Cardiac septum (tissue), 1 donor: ENCODE measurements at regions not wholly inside any gene's neighbourhood (a gene's known extent, or its start where the extent isn't known, plus 50 kb on each side); places are given as distances from the start of the nearest gene placed in this dataset.
"Not testable (repeated sequence)": the region's sequence is repeated elsewhere in the genome, so short reads cannot be mapped to it uniquely, and the experiment has no call there.

Source experiments
- DNase-seq: peaks from one replicate; pipeline ENCODE4 v3.0.0-alpha.2; 2020; ENCODE audit warnings: low spot score
- intact Hi-C: fragments of 100-400 bp; cut with DNase I; formaldehyde crosslinking; loops from one replicate; pipeline ENCODE4 v1.14.0; 2022
- donor health status: DM: no; HTN: no; CAD: no.

DNA sequence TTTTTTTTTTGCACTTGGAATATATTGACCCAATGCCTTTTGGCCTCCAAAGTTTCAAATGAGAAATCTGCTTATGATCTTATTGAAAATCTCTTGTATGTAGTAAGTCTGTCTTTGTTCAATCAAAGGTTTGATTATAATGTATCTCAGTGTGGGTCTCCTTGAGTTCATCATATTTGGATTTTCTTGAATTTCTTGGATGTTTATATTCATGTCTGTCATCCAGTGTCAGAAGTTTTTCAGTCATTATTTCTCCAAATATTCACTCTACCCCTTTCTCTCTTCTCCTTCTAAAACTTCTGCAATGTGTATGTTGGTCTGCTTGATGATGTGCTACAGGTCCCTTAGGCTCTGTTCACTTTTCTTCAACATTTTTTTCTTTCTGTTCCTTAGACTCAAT, 95.9 kb upstream of the PTPRK start:
- DNase-seq = no peak
- intact Hi-C loops = no loop called here

DNA sequence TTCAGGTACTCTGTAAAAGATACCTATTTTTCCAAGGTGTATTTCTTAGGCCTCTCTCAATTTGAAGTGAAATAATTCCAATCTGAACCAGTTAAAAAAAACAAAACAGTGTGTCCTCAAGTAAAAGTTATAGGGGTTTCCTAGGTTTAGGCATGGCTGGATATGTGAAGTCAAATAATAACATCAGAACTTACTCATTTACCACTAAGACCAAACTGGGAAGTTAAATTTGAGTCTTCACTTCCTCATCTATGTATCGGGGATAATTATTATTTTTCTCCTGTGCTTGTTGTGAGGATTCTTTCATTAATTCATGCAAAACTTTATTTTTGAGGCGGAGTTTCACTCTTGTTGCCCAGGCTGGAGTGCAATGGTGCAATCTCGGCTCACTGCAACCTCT, 86.2 kb upstream of the PTPRK start:
- intact Hi-C loops = no loop called here
- no peak for DNase-seq

DNA sequence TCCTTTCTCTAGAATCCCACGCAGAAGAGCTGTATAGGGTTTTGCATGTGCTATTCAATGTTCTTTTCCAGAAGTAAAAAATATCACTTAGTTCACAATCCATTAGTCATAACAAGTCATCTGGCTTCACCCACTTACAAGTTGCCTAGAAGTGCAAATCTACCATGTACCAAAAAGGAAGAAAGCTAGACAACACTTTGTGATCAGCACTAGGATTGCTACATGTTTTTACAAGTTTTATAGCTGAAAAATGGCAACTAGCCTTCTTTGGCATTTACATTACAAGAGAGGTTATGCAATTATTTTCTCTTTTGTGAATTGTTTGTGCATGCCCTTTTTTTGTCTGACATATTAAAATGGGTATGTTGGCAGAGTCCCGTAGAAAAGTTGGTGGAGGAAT, 85.6 kb upstream of the PTPRK start:
- no peak for DNase-seq
- intact Hi-C loops = no loop called here

DNA sequence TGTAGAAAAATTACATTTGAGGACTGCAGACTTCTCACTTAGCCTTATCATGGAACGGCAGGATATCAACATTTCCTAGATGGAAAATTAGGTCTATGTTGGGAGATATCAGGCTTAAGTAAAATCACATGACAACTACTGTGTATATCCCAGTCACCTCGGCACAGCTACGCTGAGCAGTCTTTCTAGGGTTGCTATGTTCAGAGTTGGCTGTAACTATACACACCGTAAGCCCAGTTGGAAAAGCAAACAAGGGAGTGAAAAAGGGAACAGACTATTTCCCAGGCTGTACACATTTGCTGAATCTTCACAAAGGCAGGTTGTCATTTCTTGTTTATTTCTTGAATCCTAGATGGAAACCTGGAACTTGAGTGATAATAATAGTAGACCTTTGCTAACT, 80.7 kb upstream of the PTPRK start:
- DNase-seq = no peak
- intact Hi-C loops = no loop called here

DNA sequence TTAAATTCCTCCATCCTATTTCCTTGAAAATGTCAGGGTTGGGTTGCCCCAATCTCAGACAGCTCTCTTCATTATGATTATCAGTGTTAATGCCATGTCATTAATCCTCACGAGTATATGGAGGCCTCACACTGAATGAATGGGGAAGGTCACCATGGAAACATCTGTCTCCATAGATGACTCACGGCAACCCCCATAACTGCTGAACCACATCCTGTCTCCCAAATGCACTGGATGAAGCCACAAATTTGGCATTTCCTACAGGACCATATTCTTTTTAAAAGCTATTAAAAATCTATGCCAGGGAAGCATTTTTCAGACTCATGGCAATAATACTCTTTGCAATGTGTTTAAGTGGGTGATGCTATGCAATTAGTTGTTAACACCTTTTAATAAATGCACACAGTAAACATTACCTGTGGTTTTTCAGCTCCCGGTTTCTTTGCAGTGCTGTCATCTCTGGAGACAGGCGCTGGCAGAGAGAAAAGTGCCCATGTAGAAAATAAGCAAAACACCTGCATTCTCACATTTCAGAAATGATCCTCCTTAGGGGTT, 80.1 kb upstream of the PTPRK start:
- DNase-seq = no peak
- intact Hi-C loops = no loop called here

DNA sequence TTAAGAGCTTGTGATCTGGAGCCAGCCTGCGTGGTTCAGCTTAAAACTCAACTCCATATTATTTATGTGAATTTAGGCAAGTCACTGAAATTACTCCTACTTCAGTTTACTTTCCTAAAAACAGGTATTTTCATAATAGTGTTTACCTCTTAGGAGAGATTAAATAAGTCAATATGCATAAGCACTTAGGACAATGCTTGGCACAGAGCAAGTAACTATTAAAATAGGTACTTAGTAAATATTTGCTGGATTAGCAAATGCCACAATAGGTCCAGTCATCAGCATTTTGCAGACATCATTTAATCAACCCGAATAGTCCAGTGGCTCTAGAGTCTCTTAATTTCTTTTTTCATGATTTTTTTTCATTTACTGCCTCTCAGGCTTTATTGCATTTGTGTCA, 78.6 kb upstream of the PTPRK start:
- intact Hi-C loops = no loop called here
- no peak for DNase-seq

DNA sequence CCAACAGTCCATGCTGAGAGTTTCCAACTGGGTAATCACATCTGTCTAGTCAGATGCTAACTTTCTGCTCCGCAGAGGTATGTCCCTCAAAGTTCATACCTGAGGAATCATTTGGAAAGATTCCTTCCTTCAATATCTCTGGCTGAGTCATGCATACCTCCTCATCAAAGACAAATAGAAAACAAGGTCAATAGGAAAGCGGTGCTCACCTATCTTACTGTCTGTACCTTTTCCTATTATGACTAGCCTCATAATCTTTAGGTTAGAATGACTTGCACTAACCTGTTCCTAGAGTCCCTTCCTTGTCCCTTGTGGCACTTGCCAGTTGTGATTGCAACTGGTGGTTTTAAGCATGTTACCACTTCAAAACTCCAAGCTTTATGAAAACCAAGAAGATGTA, 78.2 kb upstream of the PTPRK start:
- intact Hi-C loops = no loop called here
- no peak for DNase-seq

DNA sequence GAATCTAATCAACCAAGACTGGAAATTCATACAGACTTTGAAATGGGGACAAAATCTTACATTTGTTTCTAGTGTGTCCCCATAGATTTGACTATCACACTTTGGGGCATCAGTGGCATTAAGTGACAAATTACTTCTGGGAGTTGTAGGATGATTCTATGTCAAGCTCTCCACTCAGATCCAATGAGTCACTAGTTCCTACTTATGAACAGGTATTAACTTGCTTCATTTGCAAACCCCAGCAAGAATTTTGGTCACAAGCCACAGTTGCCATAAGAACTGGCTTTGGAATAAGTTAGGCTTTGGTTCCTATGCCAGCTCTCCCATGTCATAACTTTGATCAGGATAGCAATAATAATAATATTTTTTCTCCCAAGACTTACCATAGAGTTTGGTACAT, 77.6 kb upstream of the PTPRK start:
- DNase-seq = no peak
- intact Hi-C loops = no loop called here

DNA sequence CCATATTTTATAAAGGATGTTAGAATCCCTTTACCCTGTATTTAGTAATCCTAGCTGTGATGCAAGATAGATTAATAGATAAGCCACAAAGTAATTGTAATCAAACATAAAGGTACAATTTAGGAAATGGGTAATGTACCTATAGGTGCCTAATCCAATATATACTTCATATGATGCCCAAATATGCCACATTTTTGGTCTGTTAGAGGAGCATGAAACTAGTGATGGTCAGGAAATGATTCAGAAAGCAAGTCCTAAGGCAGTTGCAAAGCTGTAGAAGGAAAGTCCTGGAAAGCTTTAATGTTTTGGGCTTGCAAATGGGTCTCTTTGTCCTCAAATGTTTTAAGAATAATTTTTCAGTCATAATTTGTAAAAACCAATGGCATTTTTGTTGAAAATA, 76.6 kb upstream of the PTPRK start:
- no peak for DNase-seq
- intact Hi-C loops = no loop called here

DNA sequence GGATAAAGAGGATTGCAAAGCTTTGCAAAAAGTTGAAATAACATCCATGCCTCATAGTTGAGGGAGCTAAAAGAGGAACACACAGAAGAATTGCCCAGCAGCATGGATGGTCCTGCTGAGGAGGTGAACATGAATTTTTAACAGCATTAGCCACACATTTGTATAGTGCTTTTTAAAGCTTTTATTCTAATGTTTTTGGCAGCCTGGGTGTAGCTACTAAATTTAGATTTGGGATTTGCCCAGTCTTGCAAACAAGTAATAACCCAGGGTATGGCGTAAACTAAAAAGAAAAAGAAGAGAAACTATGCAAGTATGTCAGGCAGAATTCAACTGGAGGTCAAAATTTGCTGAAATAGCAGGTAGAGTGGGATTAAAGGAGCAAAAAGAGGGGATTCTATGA, 75.1 kb upstream of the PTPRK start:
- no peak for DNase-seq
- intact Hi-C loops = no loop called here

DNA sequence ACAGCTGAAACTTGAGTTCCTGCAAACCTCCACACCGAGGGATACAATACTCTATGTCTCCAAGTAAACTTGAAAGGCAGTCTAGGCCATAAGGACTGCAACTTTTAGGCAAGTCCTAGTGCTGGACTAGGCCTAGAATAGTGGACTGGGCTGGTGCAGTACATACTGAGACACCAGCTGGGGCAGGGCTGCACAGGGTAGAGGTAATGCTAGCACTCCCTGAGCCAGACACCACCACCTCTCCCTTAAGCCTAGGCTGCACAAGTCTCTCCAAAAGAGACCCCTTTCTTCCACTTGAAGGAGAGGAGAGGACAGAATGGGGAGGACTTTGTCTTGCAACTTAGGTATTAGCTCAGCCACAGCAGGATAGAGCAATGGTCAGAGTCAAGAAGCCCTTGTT, 65.7 kb upstream of the PTPRK start:
- no peak for DNase-seq
- intact Hi-C loops = no loop called here

DNA sequence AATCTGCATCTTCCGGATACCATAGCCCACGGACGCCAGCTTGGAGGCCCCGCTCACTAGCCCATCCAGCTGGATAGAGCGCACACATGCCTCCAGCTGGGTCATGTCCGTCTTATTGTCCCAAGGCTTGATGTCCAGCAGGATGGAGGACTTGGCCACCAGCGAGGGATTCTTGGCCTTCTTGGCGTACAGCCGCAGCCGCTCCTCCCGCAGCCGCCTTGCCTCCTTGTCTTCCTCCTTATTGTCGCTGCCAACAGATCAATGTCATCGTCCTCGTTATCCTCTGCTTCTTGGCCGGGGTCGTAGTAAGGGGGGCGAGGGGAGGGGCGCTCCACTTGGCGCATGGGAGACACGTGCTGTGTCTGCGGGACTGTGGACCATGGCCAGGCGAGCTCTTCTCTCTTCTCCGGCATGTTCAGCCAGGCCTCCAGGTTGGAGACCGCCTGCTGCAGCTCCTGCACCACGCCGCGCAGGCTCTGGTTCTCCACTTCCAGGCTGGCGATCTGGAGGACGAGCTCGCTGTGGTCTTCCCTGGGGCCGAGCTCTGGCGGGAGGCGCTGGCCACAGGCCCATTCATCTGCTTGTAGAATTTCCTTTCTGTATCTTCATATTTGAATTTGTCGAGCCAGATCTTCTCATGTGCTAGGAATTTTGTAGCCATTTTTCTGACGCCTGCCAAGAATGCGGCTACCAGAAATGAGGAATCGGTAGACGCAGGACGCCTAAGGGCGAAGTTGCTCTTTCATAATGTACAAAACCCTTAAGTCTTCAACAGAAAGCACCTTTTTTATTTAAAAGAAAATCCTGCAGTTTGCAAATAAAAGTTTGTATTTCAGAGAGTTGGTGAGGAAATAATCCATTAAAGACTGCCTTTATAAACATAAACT, 60.1 kb upstream of the PTPRK start:
- no peak for DNase-seq
- intact Hi-C loops = no loop called here

DNA sequence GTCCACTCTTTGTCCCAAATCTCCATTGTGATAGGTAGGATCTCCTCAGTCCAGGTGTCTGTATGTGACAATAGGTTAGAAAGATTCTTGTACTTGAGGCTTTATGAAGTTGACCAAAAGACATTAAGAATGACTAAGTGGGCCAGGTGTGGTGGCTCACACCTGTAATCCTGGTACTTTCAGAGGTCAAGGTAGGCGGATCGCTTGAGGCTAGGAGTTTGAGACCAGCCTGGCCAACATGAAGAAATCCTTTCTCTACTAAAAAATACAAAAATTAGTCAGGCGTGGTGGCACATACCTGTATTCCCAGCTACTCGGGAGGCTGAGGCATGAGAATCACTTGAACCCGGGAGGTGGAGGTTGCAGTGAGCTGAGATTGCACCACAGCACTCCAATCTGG, 54.9 kb upstream of the PTPRK start:
- DNase-seq, intact Hi-C loops: not testable (repeated sequence)

DNA sequence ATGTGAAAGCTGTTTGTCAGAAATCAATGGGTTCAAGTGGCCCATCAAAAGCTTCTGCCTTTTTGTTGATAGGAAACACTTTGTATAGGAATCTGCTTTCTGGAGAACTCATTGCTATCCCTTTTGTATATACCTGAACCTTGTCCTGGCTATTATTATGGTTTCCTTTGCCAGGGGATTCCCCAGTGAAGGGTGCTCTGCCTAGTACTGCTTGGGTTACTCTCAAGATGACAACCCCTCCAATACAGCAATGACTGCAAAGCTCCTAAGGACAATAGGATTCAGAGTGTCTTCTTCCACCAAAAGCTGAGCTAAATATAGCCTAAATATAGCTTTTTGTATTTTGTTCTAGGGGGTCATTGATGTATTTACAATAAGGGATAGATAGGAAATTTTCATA, 54.0 kb upstream of the PTPRK start:
- intact Hi-C loops = no loop called here

DNA sequence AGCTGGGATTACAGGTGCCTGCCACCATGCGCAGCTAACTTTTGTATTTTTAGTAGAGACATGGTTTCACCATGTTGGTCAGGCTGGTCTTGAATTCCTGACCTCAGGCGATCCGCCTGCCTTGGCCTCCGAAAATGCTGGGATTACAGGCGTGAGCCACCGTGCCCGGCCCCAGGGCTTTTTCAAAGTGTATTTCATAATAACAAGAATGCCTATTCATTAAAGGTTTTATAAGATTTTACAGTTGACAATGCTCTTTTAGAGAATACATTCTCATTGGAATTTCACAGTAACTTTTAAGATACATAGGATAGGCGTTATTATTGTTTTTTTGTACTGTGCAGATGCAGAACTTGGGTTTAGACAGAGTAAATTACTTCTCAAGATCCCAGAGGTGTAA, 52.6 kb upstream of the PTPRK start:
- DNase-seq = no peak
- intact Hi-C loops = no loop called here

More for the DNA sequence above, 54.0 kb upstream of the PTPRK start:
- no peak for DNase-seq

DNA sequence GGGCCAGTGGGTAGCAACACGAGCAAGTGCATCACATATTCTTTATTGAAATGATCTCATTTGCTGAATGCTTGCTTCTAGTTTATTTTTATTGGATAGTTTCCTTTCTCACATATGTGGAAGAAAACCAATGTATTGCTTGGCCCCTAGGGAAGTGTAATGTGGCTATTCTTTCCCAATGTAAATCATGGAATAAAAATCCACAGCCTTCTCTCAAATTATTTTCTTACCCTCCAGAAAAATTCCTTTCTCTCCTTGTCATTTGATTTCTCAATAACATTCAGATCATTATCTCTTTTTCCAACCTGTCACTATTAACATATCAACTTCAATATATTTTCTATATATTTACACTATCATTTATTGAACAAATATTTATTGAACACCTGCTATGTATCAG, 51.9 kb upstream of the PTPRK start:
- DNase-seq = no peak
- intact Hi-C loops = no loop called here

DNA sequence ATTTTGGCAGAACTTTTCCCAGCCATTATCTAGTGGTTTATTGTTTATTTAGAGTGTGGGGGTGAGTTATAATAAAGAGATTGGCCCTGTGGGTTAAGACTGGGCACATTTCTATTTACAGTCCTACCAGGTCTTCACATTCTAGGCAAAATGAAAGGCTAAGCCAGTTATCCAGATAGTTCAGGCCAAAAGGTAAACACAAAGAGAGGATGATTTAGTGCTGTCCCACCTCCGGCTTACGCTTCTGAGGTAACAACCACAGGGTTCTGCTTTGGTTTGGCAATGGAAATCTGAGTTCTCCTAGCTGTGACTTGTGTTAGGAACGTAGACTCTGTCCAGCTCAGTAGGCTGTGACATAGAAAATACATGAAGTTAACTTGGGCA, 50.3 kb upstream of the PTPRK start:
- DNase-seq = no peak
- intact Hi-C loops = no loop called here

DNA sequence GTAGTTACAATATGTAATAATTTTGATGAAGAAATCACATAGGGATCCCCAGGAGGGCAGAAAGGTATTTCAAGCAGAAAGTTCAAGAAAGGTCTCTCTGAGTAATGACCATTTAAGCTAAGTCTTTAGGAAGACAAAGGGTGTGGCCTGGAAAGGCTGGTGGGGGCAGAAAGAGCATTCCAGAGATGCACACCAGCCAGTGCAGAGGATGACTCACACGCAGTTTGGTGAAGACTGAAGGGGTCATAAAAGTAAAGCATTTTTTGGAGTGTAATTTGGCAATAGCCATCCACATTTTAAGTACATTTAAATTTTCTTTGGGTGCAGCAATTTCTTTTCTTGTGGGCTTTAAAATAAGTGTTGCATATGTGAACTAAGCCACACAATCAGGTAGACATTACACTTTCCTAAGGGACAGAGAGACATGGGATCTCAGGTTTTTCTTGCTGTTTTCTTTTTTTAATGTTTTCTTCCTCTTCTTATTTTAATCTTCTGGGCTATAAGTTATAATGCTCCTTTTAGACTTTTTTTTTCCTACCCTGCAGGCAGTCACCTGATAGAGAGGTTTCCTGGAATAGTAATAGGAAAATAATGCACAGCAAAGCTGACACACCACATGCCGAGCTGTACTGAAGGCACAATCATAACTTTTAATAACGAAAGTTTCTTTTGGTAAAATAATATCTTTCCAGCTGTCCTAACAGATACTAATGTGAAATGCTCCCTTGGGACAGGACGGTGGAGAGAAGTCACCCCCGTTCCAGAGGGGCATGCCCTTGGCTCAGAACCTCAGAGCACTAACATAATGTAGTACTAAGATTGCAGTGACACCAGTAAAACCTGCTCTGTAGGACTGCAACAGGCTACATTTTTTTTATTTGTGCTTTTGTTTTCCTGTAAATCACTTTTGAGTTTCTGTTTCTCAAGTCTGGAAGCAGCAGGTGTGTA, 49.6 kb upstream of the PTPRK start:
- intact Hi-C loops = no loop called here
- no peak for DNase-seq
